ENCODE measurements at regions not wholly inside any gene's neighbourhood (a gene's known extent, or its start where the extent isn't known, plus 50 kb on each side); places are given as distances from the start of the nearest gene placed in this dataset.
"Not testable (repeated sequence)": the region's sequence is repeated elsewhere in the genome, so short reads cannot be mapped to it uniquely, and the experiment has no call there.

GRCh38 chr9:104980039-104980654 is 52.2 kb upstream of the ABCA1 start:
- DNase-seq = no peak

GRCh38 chr9:104981543-104982129 is 53.7 kb upstream of the ABCA1 start:
- no peak for DNase-seq

DNA sequence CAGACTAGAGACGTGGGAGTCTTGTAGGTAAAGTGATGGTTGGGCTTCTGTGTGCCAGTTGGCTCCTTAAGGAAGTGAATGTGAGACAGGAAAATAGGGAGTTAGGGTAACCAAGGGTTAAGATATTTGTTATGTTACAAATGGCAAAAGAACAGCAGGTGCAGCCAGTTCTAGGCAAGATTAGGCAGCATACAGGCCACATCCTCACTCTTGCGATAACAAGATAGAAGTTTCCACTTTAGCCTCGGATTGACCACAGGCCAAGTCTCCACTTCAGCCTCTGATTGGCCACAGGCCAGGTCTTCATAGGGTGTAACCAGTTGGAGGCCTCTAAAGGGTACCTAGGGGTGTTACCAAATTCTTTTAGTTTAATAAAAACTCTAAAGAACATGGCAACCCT is 54.6 kb upstream of the ABCA1 start:
- DNase-seq = no peak

DNA sequence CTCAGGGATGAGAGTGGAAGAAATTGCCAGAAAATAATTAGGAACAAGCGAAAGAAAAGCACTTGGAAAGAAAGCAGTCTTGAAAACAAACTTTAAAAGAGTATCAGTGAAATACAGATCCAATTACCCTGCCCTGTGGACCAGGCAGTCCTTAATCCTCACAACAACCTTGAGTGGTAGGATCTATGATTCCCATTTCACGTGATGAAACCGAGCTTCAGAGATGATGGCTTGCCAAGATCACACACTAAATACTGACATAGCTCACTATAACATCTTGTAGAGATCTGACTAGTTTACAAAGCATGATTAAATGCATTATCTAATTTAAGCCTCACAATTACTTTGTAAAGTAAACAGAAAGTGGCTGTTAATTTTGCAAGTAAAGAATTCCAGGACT is 55.5 kb upstream of the ABCA1 start:
- DNase-seq = no peak

GRCh38 chr9:104984121-104984520 is 56.2 kb upstream of the ABCA1 start:
- no peak for DNase-seq

- DNase-seq = no peak
Measured at GRCh38 chr9:104984542-104984941, 56.6 kb upstream of the ABCA1 start.

DNA sequence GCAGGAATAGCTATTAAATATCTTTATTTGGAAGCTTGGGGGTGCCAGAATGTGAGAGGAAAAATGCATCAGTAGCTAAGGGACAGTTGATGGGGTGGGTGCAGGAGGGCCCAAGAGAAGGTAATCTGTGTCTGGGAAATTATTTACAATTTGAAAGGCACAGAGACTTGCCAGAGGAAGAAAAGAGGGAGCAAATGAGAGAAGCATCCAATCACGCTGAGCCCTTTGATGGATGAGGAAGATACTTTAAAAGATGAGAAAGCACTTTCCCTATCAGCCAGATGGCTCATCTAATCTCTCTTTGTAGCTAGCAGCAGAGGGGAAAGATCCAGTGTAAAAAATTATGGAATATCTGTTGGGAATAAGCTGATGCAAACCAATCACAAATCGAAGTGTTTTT is 57.0 kb upstream of the ABCA1 start:
- DNase-seq = no peak

GRCh38 chr9:104986096-104986495 is 58.1 kb upstream of the ABCA1 start:
- no peak for DNase-seq

DNA sequence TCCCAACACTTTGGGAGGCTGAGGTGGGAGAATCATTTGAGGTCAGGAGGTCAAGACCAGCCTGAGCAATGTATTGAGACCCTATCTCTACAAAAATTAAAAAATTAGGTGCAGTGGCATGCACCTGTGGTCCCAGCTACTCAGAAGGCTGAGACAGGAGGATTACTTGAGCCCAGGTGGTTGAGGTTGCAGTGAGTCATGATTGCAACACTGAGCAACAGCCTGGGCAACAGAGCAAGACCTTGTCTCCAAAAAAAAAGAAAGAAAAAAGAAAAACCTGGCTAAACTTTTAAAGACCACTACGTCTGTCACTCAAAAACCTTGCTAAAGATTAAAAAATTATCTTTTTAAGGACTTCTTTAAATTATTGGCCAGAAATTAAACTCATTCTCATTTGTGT is 59.8 kb upstream of the ABCA1 start:
- DNase-seq = no peak

DNA sequence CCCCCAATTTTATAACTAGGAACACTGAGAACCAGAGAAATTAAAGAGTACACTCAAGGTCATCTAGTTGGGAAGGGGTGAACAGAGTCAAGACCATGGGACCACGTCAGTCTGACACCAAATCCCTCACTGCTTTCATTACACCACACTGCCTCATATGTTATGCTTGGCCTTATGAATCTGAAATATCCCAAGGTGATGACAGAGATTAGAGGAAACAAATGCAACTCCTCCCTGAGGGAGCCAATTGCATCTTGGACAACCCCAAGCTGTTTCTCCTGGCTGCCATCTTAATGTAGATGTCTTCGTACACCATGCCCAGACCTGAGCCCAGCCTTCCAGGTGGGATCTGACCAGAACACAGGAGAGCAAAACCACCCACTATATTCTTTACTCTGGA is 60.6 kb upstream of the ABCA1 start:
- no peak for DNase-seq

GRCh38 chr9:104991144-104991953 is 63.4 kb upstream of the ABCA1 start:
- peak; percentile 78 for DNase-seq

DNA sequence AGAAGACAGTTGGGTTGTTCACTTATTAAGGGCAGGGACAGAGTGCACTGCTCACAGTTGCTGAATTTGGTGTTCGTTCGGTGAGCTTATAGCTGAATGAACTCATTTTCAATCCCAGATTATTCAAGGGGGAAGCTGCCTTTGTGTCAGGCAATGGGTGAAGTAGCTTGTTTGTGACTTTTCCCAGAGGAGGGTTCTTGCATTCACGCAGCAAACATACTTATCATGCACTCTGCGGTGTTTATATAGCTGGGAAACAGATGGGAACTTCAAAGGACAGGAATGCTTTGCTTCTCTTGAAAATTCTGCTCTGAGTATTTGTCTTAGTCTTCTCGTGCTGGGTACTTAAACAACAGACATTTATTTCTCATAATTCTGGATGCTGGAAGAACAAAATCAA is 64.7 kb upstream of the ABCA1 start:
- peak; percentile 79 for DNase-seq

DNA sequence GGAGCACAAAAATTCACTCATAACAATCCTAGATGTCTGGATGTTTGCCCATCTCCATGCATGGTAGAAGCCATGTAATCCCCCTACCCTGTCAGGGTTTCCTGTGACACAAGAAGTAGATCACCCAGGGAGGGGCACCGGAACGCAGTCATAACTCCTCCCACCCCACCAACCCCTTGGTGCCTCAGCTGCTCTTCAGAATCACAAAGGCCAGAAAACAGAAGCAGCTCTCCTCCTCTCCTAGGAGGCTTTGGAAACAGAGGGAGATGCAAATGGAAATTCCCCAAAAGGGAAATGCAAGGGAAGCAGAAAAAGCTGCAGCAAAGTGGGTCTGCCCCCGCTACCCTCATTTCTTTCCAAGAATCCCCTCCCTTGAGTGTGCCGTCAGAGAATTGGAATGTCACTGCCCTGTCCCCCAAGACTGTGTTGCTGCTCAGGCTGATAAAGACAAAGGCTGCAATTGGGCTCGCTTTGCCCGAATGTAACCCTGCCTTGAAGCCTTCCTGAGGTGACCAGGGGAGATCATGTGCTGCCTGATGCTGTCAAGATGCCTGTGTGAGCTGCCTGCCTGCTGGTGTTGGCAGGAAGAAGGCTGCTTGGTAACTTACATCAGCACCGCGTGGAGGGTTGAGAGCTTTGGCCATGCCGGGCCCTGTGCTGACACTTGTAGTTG is 65.5 kb upstream of the ABCA1 start:
- DNase-seq = peak; percentile 68

DNA sequence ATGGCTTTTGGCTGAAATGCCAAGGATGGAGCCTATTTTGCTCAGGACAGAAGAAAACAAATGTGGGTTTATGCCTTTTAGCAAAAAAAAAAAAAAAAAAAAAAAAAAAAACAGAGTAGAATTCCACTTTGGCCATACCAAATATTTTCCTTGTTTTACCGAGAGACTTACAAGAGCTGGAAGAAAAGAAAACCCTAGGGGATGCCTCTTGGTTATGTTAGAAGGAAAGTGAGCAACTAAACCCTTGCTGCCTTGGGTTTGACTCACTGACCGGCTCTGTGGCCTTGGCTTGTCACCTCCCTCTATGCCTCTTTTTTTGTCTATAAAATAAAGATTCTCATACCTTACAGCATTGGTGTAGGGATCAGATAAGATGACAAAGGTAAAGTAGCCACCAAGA is 69.6 kb upstream of the ABCA1 start:
- no peak for DNase-seq

DNA sequence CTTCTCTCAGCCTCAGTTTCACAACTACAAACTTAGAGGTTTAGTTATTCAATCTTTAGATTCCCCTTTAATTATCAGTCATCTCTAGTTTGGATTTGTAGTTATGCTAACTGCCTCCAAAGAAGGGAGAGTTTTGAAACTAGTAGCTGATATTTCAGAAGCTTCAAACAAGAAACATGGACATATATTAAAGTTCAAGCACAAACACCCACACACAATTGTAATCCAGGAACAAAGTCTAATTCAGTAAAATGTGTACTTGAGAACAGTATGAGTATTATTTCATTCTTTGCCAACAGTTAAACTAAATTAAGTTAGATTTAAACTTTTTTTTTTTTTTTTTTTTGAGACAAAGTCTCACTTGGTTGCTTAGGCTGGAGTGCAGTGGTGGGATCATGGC is 71.2 kb upstream of the ABCA1 start:
- no peak for DNase-seq

DNA sequence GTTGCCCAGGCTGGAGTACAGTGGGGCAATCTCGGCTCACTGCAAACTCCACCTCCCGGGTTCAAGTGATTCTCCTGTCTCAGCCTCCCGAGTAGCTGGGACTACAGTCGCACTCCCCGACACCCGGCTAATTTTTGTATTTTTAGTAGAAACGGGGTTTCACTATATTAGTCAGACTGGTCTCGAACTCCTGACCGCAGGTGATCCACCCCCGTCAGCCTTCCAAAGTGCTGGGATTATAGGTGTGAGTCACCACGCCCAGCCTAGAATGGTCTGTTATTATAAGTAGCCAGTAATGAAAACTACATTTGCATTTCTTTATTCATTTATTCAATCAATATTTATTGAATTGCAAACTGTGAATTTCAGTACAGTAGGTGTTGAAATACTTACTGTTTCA is 72.6 kb upstream of the ABCA1 start:
- not testable (repeated sequence) for DNase-seq

- DNase-seq = no peak
Measured at GRCh38 chr9:105004466-105005090, 76.6 kb upstream of the ABCA1 start.

GRCh38 chr9:105005186-105005585 is 77.2 kb upstream of the ABCA1 start:
- DNase-seq = no peak

GRCh38 chr9:105006514-105006913 is 78.6 kb upstream of the ABCA1 start:
- no peak for DNase-seq

DNA sequence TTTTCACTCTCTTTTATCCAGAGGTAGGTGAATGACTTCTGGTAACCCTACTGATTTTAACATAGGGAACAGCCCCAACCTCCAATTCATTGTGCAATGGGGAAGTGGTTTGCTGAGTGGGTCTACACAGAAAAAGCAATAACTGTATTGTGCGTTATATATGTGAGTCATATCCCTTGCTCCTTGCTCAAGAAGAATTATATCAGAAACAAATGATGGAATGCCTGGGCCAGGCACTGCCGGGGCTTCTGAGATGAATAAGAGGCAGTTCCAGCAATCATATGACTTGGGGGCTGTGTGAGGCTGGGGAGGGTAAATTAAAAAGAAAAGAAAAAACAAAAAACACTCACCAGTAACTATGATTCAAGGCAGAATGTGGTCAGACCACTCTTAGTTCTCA is 79.2 kb upstream of the ABCA1 start:
- DNase-seq = no peak

DNA sequence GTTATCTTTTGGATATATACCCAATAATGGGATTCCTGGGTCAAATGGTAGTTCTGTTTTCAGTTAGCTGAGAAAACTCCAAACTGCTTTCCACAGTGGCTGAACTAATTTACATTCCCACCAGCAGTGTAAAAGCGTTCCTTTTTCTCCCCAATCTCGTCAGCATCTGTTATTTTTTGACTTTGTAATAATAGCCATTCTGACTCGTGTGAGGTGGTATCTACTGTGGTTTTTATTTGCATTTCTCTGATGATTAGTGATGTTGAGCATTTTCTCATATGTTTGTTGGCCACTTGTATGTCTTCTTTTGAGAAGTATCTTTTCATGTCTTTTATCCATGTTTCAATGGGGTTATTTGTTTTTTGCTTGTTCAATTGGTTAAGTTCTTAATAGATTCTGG is 82.1 kb upstream of the ABCA1 start:
- not testable (repeated sequence) for DNase-seq

- DNase-seq = no peak
Measured at GRCh38 chr9:105021917-105022316, 94.0 kb upstream of the ABCA1 start.

DNA sequence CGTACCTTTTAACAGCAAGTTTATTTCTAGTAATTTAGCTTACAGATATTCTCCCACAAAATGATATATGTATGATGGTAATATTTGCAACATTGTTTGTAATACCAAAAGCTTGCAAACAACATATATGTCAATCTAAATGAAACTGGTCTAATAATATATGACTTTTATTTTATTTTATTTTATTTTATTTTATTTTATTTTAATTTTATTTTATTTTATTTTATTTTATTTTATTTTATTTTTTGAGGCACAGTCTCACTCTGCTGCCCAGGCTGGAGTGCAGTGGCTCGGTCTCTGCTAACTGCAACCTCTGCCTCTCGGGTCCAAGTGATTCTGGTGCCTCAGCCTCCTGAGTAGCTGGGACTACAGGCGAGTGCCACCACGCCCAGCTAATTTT is 94.6 kb upstream of the ABCA1 start:
- DNase-seq = not testable (repeated sequence)
